ENCODE measurements at regions not wholly inside any gene's neighbourhood (a gene's known extent, or its start where the extent isn't known, plus 50 kb on each side); places are given as distances from the start of the nearest gene placed in this dataset.

DNA sequence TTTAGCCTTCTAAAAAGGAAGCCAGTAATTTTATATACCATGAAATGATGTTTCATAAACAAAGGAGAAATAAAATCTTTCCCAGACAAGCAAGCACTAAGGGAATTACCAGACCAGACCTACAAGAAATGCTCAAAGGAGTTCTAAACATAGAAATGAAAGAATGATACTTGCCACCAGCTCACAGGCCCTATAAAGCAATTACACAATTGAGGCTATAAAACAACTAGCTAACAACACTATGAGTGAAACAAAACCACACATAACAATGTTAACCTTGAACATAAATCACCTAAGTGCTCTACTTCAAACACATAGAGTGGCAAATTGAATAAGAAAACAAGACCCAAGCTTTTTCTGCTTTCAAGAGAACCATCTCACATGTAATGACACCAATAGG is 123.8 kb downstream of the BARHL2 start:
- no peak for TF ChIP-seq POLR2AphosphoS5 (IDR thresholded peaks at IDR 0.05; ENCODE audit: borderline replicate concordance, low read depth, low read length)
- TF ChIP-seq EZH2 (IDR thresholded peaks at IDR 0.05), result no peak
